SK-N-SH (cell line): ENCODE measurements at regions not wholly inside any gene's neighbourhood (a gene's known extent, or its start where the extent isn't known, plus 50 kb on each side); places are given as distances from the start of the nearest gene placed in this dataset.

Experiments
- CTCF ChIA-PET: fragments of 300-600, 350-600 bp; formaldehyde crosslinking; extraction: SDS; loops from one replicate; lab custom pipeline; 2021; lab: Yijun Ruan, JAX
- POLR2A ChIA-PET: fragments of 350-600 bp; sonication (Branson Sonifier 250); formaldehyde crosslinking; extraction: SDS; loops from one replicate; lab custom pipeline; 2020; ENCODE audit warnings: antibody characterized with exemption, inconsistent platforms; lab: Yijun Ruan, JAX
- DNase-seq: peaks from one replicate; pipeline ENCODE4 v3.0.0; 2012
- H2AFZ ChIP-seq: fragments of 200-600 bp; sonication (generic); 2 replicates; pipeline ENCODE4 v1.8.1; 2016; ENCODE audit warnings: antibody characterized with exemption, mild to moderate bottlenecking, low read depth
- H3F3A ChIP-seq: fragments of 200-600 bp; sonication (generic); replicated peaks from 2 replicates; pipeline ENCODE3; 2016; ENCODE audit warnings: antibody characterized with exemption, mild to moderate bottlenecking; ENCODE audit not compliant: insufficient read depth
- H3K27ac ChIP-seq, 2 experiments: fragments of 200-500 bp in 1 of 2; fragments of 200-600 bp in 1 of 2; sonication (Bioruptor generic) in 1 of 2; sonication (generic), shearing (Covaris generic) in 1 of 2; 2 replicates each; pipeline versions ENCODE4 v1.5.1 to v1.6.1; 2014 to 2016; ENCODE audit warnings: low read depth in 2 of 2, inconsistent platforms in 1 of 2, low read length in 1 of 2, mild to moderate bottlenecking in 1 of 2, mixed read lengths in 1 of 2
- H3K27me3 ChIP-seq: fragments of 200-600 bp; sonication (generic), shearing (Covaris generic); 2 replicates; pipeline ENCODE4 v1.6.1; 2016; ENCODE audit warnings: mixed run types; ENCODE audit not compliant: insufficient read depth
- H3K36me3 ChIP-seq, 2 experiments: fragments of 200-500 bp in 1 of 2; fragments of 200-600 bp in 1 of 2; sonication (Bioruptor generic) in 1 of 2; sonication (generic) in 1 of 2; replicated peaks in 1 of 2; 2 replicates each; pipeline versions ENCODE3 to v1.5.1; 2014 to 2016; ENCODE audit warnings: low read length in 1 of 2, mild to moderate bottlenecking in 1 of 2; ENCODE audit not compliant: insufficient read depth in 2 of 2, control insufficient read depth in 1 of 2
- H3K4me1 ChIP-seq, 2 experiments: fragments of 200-500 bp in 1 of 2; fragments of 200-600 bp in 1 of 2; sonication (Bioruptor generic) in 1 of 2; sonication (generic), shearing (Covaris generic) in 1 of 2; 2 replicates each; pipeline versions ENCODE4 v1.5.1 to v1.6.1; 2014 to 2016; ENCODE audit warnings: low read depth in 1 of 2, low read length in 1 of 2, mixed run types in 1 of 2; ENCODE audit not compliant: insufficient read depth in 2 of 2, control insufficient read depth in 1 of 2
- H3K4me2 ChIP-seq: fragments of 200-600 bp; sonication (generic), shearing (Covaris generic); 2 replicates; pipeline ENCODE4 v1.6.1; 2017; ENCODE audit warnings: mixed run types
- H3K4me3 ChIP-seq, 2 experiments: fragments of 200-500 bp in 1 of 2; fragments of 200-600 bp in 1 of 2; sonication (Bioruptor generic) in 1 of 2; sonication (generic), shearing (Covaris generic) in 1 of 2; 2 replicates each; pipeline versions ENCODE4 v1.5.1 to v1.8.1; 2014 to 2016; ENCODE audit warnings: low read depth in 2 of 2, inconsistent platforms in 1 of 2, low read length in 1 of 2, mild to moderate bottlenecking in 1 of 2, mixed read lengths in 1 of 2, moderate library complexity in 1 of 2
- H3K79me2 ChIP-seq: fragments of 200-600 bp; sonication (generic); 2 replicates; pipeline ENCODE4 v1.8.1; 2017; ENCODE audit warnings: mild to moderate bottlenecking; ENCODE audit not compliant: insufficient read depth
- H3K9ac ChIP-seq: fragments of 200-600 bp; sonication (generic); 2 replicates; pipeline ENCODE4 v1.6.1; 2017; ENCODE audit warnings: mixed run types
- H3K9me2 ChIP-seq: fragments of 200-600 bp; sonication (generic); 2 replicates; pipeline ENCODE4 v1.6.1; 2017; ENCODE audit warnings: mixed run types
- H3K9me3 ChIP-seq: fragments of 200-600 bp; sonication (generic); 2 replicates; pipeline ENCODE4 v1.6.1; 2017; ENCODE audit warnings: mixed run types, mild to moderate bottlenecking, moderate library complexity
- H4K20me1 ChIP-seq: fragments of 200-600 bp; sonication (generic); 2 replicates; pipeline ENCODE4 v1.6.1; 2017; ENCODE audit warnings: mild to moderate bottlenecking, mixed run types; ENCODE audit not compliant: insufficient read depth
- CTCF ChIP-seq: fragments of 200-600 bp; sonication (generic); IDR thresholded peaks from 2 replicates; pipeline ENCODE4 v1.6.1; 2017; ENCODE audit warnings: antibody characterized with exemption, mild to moderate bottlenecking, moderate library complexity
- ELF1 ChIP-seq: IDR thresholded peaks from 2 replicates; pipeline ENCODE4 v1.4.0; 2012
- EP300 ChIP-seq, 2 experiments: IDR thresholded peaks; 2 replicates each; pipeline versions ENCODE4 v1.4.0 to v1.6.1; 2012; ENCODE audit warnings: borderline replicate concordance in 1 of 2, low read depth in 1 of 2, low read length in 1 of 2
- EZH2phosphoT487 ChIP-seq: fragments of 200-600 bp; sonication (generic); IDR thresholded peaks from 2 replicates; pipeline ENCODE4 v1.6.1; 2017; ENCODE audit warnings: low read depth, mixed run types, mild to moderate bottlenecking, antibody characterized with exemption, moderate library complexity, borderline replicate concordance
- FOXM1 ChIP-seq: IDR thresholded peaks from 2 replicates; pipeline ENCODE4 v1.4.0; 2012; ENCODE audit warnings: low read depth, mild to moderate bottlenecking
- GATA2 ChIP-seq: sonication (generic); formaldehyde crosslinking; IDR thresholded peaks from 2 replicates; pipeline ENCODE4 v1.5.0; 2020; ENCODE audit warnings: mild to moderate bottlenecking, missing genetic modification reagents
- MXI1 ChIP-seq: IDR thresholded peaks from 2 replicates; pipeline ENCODE4 v1.6.1; 2012; ENCODE audit warnings: mild to moderate bottlenecking, low read depth, low read length, improper control_type of control experiment
- NFIC ChIP-seq: IDR thresholded peaks from 2 replicates; pipeline ENCODE4 v1.4.0; 2012; ENCODE audit warnings: borderline replicate concordance
- PBX3 ChIP-seq: IDR thresholded peaks from 2 replicates; pipeline ENCODE4; 2012
- POLR2AphosphoS5 ChIP-seq: IDR thresholded peaks from 2 replicates; pipeline ENCODE4 v1.6.1; 2012; ENCODE audit warnings: low read depth, low read length
- TAF1 ChIP-seq: IDR thresholded peaks from 2 replicates; pipeline ENCODE4 v1.6.1; 2012; ENCODE audit warnings: low read depth, mild to moderate bottlenecking, low read length, moderate library complexity, borderline replicate concordance
- TCF12 ChIP-seq: IDR thresholded peaks from 2 replicates; pipeline ENCODE4 v1.4.0; 2012
- TEAD4 ChIP-seq: IDR thresholded peaks from 2 replicates; pipeline ENCODE4 v1.4.0; 2012; ENCODE audit warnings: mild to moderate bottlenecking, borderline replicate concordance; ENCODE audit not compliant: insufficient read depth
- USF1 ChIP-seq: IDR thresholded peaks from 2 replicates; pipeline ENCODE4 v1.4.0; 2012; ENCODE audit warnings: low read depth, borderline replicate concordance
- USF2 ChIP-seq: fragments of 150-350 bp; IDR thresholded peaks from 2 replicates; pipeline ENCODE4 v1.6.1; 2017; ENCODE audit warnings: antibody characterized with exemption, low read length, low read depth, borderline replicate concordance
- WGBS: methylation state at CpG from one replicate; pipeline ENCODE4 v1.1.6; 2017; ENCODE audit warnings: low lambda C conversion rate; 5-methylcytosine and 5-hydroxymethylcytosine counted together

- H4K20me1 ChIP-seq, result no peaks in the 10 kb centered on the region
- H3K79me2 ChIP-seq, result no peaks in the 10 kb centered on the region
- H3K36me3 ChIP-seq, result no peaks in the 10 kb centered on the region
- H3K9ac ChIP-seq, result no peak overlapping the region
- CTCF ChIA-PET, result no interaction called here
- H3F3A ChIP-seq, result no peaks in the 10 kb centered on the region
- no peak overlapping the region for H3K4me3 ChIP-seq
- no peak overlapping the region for H3K4me2 ChIP-seq
- POLR2A ChIA-PET, result no interaction called here
- H3K27ac ChIP-seq, result no peak overlapping the region
- 0 out of 2 replicates have a peak overlapping the region, but pooled peaks have one; percentile 9 for H2AFZ ChIP-seq
- no peaks in the 10 kb centered on the region for H3K9me3 ChIP-seq
- WGBS, result 6% methylated on average over 14 of the region's 18 CpGs
- TF ChIP-seq ELF1 (no peak), TEAD4 (no peak), NFIC (no peak), TAF1 (no peak), FOXM1 (no peak), USF2 (no peak), GATA2 (CRISPR knock-in tag) (no peak), POLR2AphosphoS5 (no peak), PBX3 (no peak), EP300 (IDR thresholded peaks at IDR 0.05; ENCODE audit: borderline replicate concordance in 1 of 2, low read depth in 1 of 2, low read length in 1 of 2) (no peak), CTCF (no peak), EZH2phosphoT487 (no peak), USF1 (no peak), TCF12 (no peak)
- peaks cover 35% of the 10 kb centered on the region; the same call in 1 of the 2 replicates for H3K27me3 ChIP-seq
- no peaks in the 10 kb centered on the region; the same call in 1 of the 2 replicates for H3K9me2 ChIP-seq
- no peaks in the 10 kb centered on the region for H3K4me1 ChIP-seq
- no peak for DNase-seq
These were observed 528.9 kb downstream of the ZNF674 start for GRCh38 chrX:46016296-46016695.

- Histone ChIP-seq H3K27me3 (peaks cover 35% of the 10 kb centered on the region; the same call in 1 of the 2 replicates), H3K36me3 (no peaks in the 10 kb centered on the region), H3K27ac (no peak overlapping the region), H3K4me1 (no peaks in the 10 kb centered on the region), H3K9me3 (no peaks in the 10 kb centered on the region), H3K79me2 (no peaks in the 10 kb centered on the region), H3K4me2 (no peak overlapping the region), H3K4me3 (no peak overlapping the region), H3F3A (no peaks in the 10 kb centered on the region), H3K9ac (no peak overlapping the region), H3K9me2 (no peaks in the 10 kb centered on the region; the same call in 1 of the 2 replicates), H4K20me1 (no peaks in the 10 kb centered on the region), H2AFZ (no peak overlapping the region)
- TF ChIP-seq EZH2phosphoT487 (0 out of 2 replicates have a peak, but pooled peaks have one; percentile 50), MXI1 (no peak)
- CTCF ChIA-PET, result no interaction called here
- POLR2A ChIA-PET, result no interaction called here
- 5% methylated on average over 2 of the region's 2 CpGs for WGBS
- DNase-seq, result no peak
These were observed 529.6 kb downstream of the ZNF674 start for GRCh38 chrX:46015653-46016052.
